ENCODE measurements at regions not wholly inside any gene's neighbourhood (a gene's known extent, or its start where the extent isn't known, plus 50 kb on each side); places are given as distances from the start of the nearest gene placed in this dataset.
"Not testable (repeated sequence)": the region's sequence is repeated elsewhere in the genome, so short reads cannot be mapped to it uniquely, and the experiment has no call there.

- H3K27me3 Mint-ChIP-seq, H3K27ac Mint-ChIP-seq, H3K9me3 Mint-ChIP-seq, H3K4me3 Mint-ChIP-seq, H3K4me1 Mint-ChIP-seq, H3K36me3 Mint-ChIP-seq, CTCF ChIA-PET, DNase-seq: not testable (repeated sequence)
Observed at GRCh38 chrX:142606629-142607028, 401.5 kb upstream of the MAGEC2 start.

DNA sequence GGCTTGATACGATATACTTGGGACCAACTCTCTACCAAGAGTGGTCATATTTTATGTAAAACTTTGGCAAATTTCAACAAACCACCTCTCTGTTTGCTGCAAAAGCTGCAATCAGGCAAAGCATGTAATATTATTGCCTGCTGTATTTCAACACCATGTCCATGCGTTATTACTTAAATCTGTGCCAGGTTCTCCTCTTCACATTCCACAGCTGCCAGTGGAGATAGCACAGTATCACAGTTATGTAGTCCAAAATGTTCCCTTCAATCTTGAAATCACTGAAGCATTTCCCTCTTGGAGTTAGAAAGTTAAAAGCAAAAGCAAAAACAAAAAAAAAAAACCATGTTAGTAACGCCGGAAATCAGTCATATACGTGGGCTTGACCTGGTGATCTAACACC is 396.7 kb upstream of the MAGEC2 start:
- no peaks in the 10 kb centered on the region for H3K4me1 Mint-ChIP-seq
- no peak overlapping the region for H3K4me3 Mint-ChIP-seq
- no peaks in the 10 kb centered on the region for H3K9me3 Mint-ChIP-seq
- no peak for DNase-seq
- CTCF ChIA-PET, result no interaction called here
- no peak overlapping the region for H3K27ac Mint-ChIP-seq
- no peaks in the 10 kb centered on the region for H3K36me3 Mint-ChIP-seq
- no peaks in the 10 kb centered on the region for H3K27me3 Mint-ChIP-seq

DNA sequence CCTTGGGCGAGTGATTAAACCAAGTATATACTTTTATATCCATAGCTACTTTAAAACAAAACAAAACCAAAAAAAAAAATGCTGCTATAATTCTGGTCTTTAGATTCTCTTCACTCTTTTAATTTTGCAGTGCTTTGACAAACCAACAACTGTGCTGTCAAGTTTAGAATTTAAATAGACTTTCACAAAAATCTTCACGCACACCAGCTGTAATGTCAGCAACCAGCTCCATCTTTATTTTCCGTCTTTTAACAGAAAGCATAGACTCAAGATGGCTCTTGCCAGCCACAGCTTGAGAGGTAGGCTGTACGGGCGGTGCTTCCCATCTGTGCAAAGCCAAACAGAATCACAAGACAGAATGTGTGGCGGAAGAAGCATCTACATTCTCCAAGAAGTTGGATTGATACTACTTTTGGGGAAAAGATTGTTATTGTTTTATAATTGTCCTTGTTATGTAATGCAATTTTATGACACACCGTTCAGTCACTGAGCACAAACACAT is 388.3 kb upstream of the MAGEC2 start:
- CTCF ChIA-PET, result no interaction called here
- no peak overlapping the region for H3K27ac Mint-ChIP-seq
- no peak for DNase-seq
- no peaks in the 10 kb centered on the region for H3K4me1 Mint-ChIP-seq
- no peak overlapping the region for H3K4me3 Mint-ChIP-seq
- H3K27me3 Mint-ChIP-seq, result no peaks in the 10 kb centered on the region
- H3K9me3 Mint-ChIP-seq, result peaks cover 6% of the 10 kb centered on the region
- H3K36me3 Mint-ChIP-seq, result no peaks in the 10 kb centered on the region

- Mint-ChIP-seq H3K9me3 (peaks cover 7% of the 10 kb centered on the region), H3K27me3 (no peaks in the 10 kb centered on the region), H3K27ac (no peak overlapping the region), H3K36me3 (no peaks in the 10 kb centered on the region), H3K4me3 (no peak overlapping the region), H3K4me1 (no peaks in the 10 kb centered on the region)
- CTCF ChIA-PET, result no interaction called here
- DNase-seq, result no peak
Observed at GRCh38 chrX:142576615-142577014, 371.5 kb upstream of the MAGEC2 start.

- Mint-ChIP-seq H3K27ac (no peak overlapping the region), H3K4me1 (no peaks in the 10 kb centered on the region), H3K4me3 (no peak overlapping the region), H3K36me3 (no peaks in the 10 kb centered on the region), H3K9me3 (no peaks in the 10 kb centered on the region), H3K27me3 (no peaks in the 10 kb centered on the region)
- CTCF ChIA-PET, result no interaction called here
- no peak for DNase-seq
Observed at GRCh38 chrX:142549923-142550322, 344.8 kb upstream of the MAGEC2 start.

GRCh38 chrX:142505839-142506238 is 300.7 kb upstream of the MAGEC2 start:
- CTCF ChIA-PET, result no interaction called here

DNA sequence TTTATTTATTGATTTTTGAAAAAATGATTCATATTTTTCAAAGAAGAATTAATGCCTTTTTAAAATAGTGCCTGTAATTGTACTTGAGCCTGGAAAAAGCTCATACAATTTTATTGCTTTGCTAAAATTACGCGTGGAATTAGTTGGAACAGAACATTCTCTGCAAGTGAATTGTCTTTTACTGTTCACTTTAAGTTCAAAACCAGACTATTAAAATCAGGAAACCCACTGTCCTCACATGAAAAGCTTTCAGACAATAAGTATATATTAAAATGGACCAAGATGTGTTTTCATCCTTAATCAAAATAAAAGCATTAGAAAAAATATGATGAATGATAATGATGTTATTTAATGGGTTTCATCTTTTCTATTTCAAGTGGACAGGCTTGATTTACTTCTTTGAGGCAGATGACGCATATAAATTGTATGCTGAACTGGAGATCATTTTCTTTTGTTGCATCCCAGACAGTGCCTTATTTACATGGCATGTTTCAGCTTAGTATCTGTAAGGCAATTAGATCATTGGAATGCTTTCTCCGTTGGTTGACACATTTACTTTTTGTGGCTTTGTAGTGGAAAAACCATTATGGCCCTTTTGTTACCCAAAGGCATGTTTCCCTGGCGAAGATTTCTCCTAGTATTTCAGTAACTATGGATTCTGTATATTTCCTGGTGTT is 299.0 kb upstream of the MAGEC2 start:
- Mint-ChIP-seq H3K36me3 (no peaks in the 10 kb centered on the region), H3K27me3 (no peaks in the 10 kb centered on the region), H3K4me1 (no peaks in the 10 kb centered on the region), H3K9me3 (no peaks in the 10 kb centered on the region), H3K27ac (no peak overlapping the region), H3K4me3 (no peak overlapping the region)
- DNase-seq, result no peak
- CTCF ChIA-PET, result no interaction called here

More at GRCh38 chrX:142505839-142506238, 300.7 kb upstream of the MAGEC2 start:
- DNase-seq, result no peak
- H3K4me3 Mint-ChIP-seq, result no peak overlapping the region
- no peaks in the 10 kb centered on the region for H3K27me3 Mint-ChIP-seq
- H3K9me3 Mint-ChIP-seq, result no peaks in the 10 kb centered on the region
- no peaks in the 10 kb centered on the region for H3K36me3 Mint-ChIP-seq
- H3K27ac Mint-ChIP-seq, result no peak overlapping the region
- no peaks in the 10 kb centered on the region for H3K4me1 Mint-ChIP-seq

DNA sequence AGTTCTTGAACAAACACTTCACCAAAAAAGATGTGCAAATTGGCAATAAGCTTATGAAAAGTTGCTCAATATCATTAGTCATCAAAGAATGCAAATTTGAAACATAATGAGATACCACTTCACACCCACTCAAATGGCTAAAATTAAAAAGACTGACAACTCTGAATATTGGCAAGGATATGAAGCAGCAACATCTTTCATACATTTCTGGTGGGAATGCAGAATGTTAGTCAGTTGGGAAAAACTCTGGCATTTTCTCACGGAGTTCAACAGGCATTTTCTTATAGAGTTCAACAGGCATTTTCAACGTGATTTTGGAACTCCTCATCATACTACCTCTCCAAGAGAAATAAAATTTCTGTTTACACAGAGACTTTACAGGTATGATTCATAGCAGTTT is 297.4 kb upstream of the MAGEC2 start:
- Mint-ChIP-seq H3K4me3 (no peak overlapping the region), H3K36me3 (no peaks in the 10 kb centered on the region), H3K4me1 (no peaks in the 10 kb centered on the region), H3K27ac (no peak overlapping the region), H3K27me3 (no peaks in the 10 kb centered on the region), H3K9me3 (peaks cover under 1% of the 10 kb centered on the region)
- CTCF ChIA-PET, result no interaction called here
- DNase-seq, result no peak

DNA sequence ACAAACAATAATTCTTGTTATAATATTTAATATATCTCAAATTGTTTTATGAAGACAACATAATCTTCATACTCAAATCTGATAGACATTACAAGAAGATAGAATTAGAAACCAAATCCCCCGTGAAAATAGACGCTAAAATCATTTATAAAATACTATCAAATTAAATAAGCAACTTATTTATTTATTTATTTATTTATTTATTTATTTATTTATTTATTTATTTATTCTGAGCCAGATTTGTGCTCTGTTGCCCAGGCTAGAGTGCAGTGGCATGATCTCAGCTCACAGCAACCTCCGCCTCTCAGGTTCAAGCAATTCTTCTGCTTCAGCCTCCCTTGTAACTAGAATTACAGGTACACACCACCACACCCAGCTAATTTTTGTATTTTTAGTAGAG is 294.9 kb upstream of the MAGEC2 start:
- Mint-ChIP-seq H3K9me3 (peaks cover 4% of the 10 kb centered on the region), H3K27me3 (no peaks in the 10 kb centered on the region), H3K4me3 (no peak overlapping the region), H3K27ac (no peak overlapping the region), H3K4me1 (no peaks in the 10 kb centered on the region), H3K36me3 (no peaks in the 10 kb centered on the region)
- CTCF ChIA-PET, result no interaction called here
- DNase-seq, result no peak

DNA sequence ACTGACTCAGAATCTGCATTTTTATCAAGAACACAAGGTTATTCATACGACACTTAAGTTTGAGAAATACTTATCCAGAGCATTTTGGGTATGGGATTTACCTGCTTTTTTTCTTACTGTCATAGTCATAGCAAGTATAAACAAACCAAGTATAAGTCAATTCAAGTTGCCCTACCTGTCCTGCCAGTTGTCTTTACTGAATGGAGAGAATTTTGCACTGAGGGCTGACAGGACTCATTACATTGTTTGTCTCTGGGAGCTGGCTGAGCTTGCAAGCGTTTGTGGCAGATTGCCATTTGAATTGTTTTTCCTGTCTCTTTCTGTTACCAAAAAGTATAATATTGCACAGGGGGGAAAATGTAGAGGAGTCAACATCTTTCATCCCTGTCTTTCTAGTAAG is 278.9 kb upstream of the MAGEC2 start:
- Mint-ChIP-seq H3K9me3 (no peaks in the 10 kb centered on the region), H3K4me3 (no peak overlapping the region), H3K27ac (no peak overlapping the region), H3K4me1 (no peaks in the 10 kb centered on the region), H3K27me3 (no peaks in the 10 kb centered on the region), H3K36me3 (no peaks in the 10 kb centered on the region)
- CTCF ChIA-PET, result no interaction called here
- DNase-seq, result no peak

DNA sequence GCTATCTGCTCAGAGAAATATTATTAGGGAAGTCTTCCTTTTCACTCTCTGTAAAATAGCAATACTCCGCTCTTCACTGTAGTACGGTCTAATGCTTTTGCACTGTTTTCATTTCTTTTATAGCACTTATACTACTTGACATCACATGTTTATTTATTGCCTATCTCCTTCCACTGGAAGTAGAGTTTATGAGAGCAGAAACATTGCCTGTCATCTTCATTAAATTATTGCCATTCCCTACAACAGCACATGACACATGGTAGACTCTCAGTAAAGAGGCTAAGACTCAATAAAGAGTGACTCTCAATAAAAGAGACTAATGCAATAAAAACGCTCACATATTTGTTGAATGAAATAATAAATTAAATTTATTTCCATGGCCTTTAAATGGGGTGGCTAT is 241.3 kb upstream of the MAGEC2 start:
- peaks cover 3% of the 10 kb centered on the region for H3K9me3 Mint-ChIP-seq
- CTCF ChIA-PET, result no interaction called here
- H3K27me3 Mint-ChIP-seq, result no peaks in the 10 kb centered on the region
- H3K4me3 Mint-ChIP-seq, result no peak overlapping the region
- H3K27ac Mint-ChIP-seq, result no peak overlapping the region
- no peak for DNase-seq
- H3K4me1 Mint-ChIP-seq, result no peaks in the 10 kb centered on the region
- H3K36me3 Mint-ChIP-seq, result no peaks in the 10 kb centered on the region

- Mint-ChIP-seq H3K36me3 (no peaks in the 10 kb centered on the region), H3K27me3 (no peaks in the 10 kb centered on the region), H3K4me1 (no peaks in the 10 kb centered on the region), H3K4me3 (no peak overlapping the region), H3K9me3 (peaks cover 11% of the 10 kb centered on the region), H3K27ac (no peak overlapping the region)
- CTCF ChIA-PET, result no interaction called here
- no peak for DNase-seq
Observed at GRCh38 chrX:142428916-142429315, 223.8 kb upstream of the MAGEC2 start.

DNA sequence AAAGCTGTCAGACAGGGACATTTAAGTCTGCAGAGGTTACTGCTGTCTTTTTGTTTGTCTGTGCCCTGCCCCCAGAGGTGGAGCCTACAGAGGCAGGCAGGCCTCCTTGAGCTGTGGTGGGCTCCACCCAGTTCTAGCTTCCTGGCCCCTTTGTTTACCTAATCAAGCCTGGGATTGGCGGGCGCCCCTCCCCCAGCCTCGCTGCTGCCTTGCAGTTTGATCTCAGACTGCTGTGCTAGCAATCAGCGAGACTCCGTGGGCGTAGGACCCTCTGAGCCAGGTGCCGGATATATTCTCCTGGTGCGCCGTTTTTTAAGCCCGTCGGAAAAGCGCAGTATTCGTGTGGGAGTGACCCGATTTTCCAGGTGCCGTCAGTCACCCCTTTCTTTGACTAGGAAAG is 185.9 kb upstream of the MAGEC2 start:
- DNase-seq, H3K4me3 Mint-ChIP-seq, H3K27me3 Mint-ChIP-seq, CTCF ChIA-PET, H3K9me3 Mint-ChIP-seq, H3K27ac Mint-ChIP-seq, H3K36me3 Mint-ChIP-seq, H3K4me1 Mint-ChIP-seq: not testable (repeated sequence)

DNA sequence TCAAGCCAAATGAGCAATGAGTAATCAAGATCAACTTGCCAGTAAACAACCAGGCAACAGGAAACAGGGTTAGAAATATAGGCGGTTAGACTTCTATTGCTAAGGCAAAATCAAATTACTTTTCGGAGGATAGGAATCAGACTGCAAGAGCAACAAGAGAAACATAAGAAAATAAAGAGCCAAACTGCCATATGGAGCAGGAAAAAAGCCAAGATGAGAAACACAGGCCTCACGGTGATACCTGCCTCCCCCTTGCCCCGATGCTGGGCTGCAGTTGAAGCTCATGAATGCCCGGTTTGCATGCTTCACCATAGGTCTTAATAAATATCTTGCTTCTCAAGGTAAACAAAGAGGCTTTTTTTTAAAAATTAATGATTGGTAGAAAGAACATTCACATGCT is 158.4 kb upstream of the MAGEC2 start:
- Mint-ChIP-seq H3K27ac (no peak overlapping the region), H3K4me1 (no peaks in the 10 kb centered on the region), H3K27me3 (no peaks in the 10 kb centered on the region), H3K36me3 (no peaks in the 10 kb centered on the region), H3K9me3 (no peaks in the 10 kb centered on the region), H3K4me3 (no peak overlapping the region)
- CTCF ChIA-PET, result no interaction called here
- DNase-seq, result no peak

- CTCF ChIA-PET, result no interaction called here
- no peak overlapping the region for H3K27ac Mint-ChIP-seq
- H3K36me3 Mint-ChIP-seq, result no peaks in the 10 kb centered on the region
- H3K4me1 Mint-ChIP-seq, result no peaks in the 10 kb centered on the region
- no peak overlapping the region for H3K4me3 Mint-ChIP-seq
- peaks cover 1% of the 10 kb centered on the region for H3K9me3 Mint-ChIP-seq
- H3K27me3 Mint-ChIP-seq, result no peaks in the 10 kb centered on the region
- DNase-seq, result no peak
Observed at GRCh38 chrX:142359331-142359730, 154.2 kb upstream of the MAGEC2 start.

DNA sequence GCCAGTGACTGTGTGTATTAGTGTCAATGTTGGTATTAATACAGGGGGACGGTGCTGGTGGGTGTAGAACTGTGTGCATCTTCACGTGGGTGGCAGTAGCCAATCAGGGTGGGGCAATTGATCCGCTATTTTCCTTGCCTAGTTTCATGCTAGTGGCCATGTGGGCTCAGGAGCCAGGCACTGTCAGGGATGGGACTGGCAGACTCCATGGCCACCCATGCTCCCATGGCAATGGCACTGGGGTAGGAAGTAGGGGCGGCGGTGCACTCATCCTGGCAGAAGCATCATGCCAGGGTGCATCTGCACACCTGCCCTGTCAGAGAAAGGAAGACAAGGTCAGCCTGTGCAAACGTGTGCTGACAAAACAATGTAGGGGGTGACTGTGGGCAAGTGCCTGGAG is 122.1 kb upstream of the MAGEC2 start:
- Mint-ChIP-seq H3K27ac (no peak overlapping the region), H3K4me3 (no peak overlapping the region), H3K9me3 (peaks cover 4% of the 10 kb centered on the region), H3K27me3 (no peaks in the 10 kb centered on the region), H3K36me3 (no peaks in the 10 kb centered on the region), H3K4me1 (no peaks in the 10 kb centered on the region)
- no peak for DNase-seq
- CTCF ChIA-PET, result no interaction called here

All from activated naive CD4-positive, alpha-beta T cell treated with anti-CD3 and anti-CD28 coated beads, Interleukin-2, amount 10 ng/mL, durations not matched to agents 7 days and 5 days (primary cell).